Activated naive CD4-positive, alpha-beta T cell treated with anti-CD3 and anti-CD28 coated beads, Interleukin-2, amount 10 ng/mL, durations not matched to agents 7 days and 5 days (primary cell): ENCODE measurements at regions not wholly inside any gene's neighbourhood (a gene's known extent, or its start where the extent isn't known, plus 50 kb on each side); places are given as distances from the start of the nearest gene placed in this dataset.

Experiments used
- CTCF ChIA-PET: fragments of 350-600 bp; sonication (Branson Sonifier 250); formaldehyde crosslinking; loops from one replicate; lab custom pipeline; 2021; ENCODE audit warnings: antibody characterized with exemption; lab: Charles Lee
- DNase-seq: peaks from one replicate; pipeline ENCODE4 v3.0.0-alpha.2; 2020
- H3K27ac Mint-ChIP-seq: one replicate; pipeline ENCODE4 v1.8.0; 2021; ENCODE audit warnings: mild to moderate bottlenecking, moderate library complexity, mixed read lengths
- H3K27me3 Mint-ChIP-seq: one replicate; pipeline ENCODE4 v1.8.0; 2021; ENCODE audit warnings: mild to moderate bottlenecking, mixed read lengths
- H3K36me3 Mint-ChIP-seq: one replicate; pipeline ENCODE4 v1.8.0; 2021; ENCODE audit warnings: mixed read lengths
- H3K4me1 Mint-ChIP-seq: one replicate; pipeline ENCODE4 v1.8.0; 2021; ENCODE audit warnings: mixed read lengths
- H3K4me3 Mint-ChIP-seq: one replicate; pipeline ENCODE4 v1.8.0; 2021; ENCODE audit warnings: mild to moderate bottlenecking, moderate library complexity, mixed read lengths
- H3K9me3 Mint-ChIP-seq: one replicate; pipeline ENCODE4 v1.8.0; 2021; ENCODE audit warnings: mixed read lengths

DNA sequence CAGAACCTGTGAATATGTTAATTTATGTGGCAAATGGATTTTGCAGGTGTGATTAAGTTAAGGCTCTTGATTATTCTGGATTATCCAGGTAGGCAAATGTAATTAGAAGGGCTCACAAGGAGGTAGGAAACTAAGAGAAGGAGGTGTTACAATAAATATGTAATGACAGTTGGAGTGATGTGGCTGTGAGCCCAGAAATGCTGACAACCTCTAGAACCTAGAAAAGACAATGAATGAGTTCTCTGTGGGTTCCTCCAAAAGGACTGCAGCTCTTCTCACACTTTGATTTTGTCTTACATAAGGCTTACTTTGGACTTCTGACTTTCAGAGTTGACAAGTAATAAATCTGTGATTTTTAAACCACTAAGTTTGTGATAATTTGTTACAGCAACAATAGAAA is 406.6 kb upstream of the EPHA7 start:
- DNase-seq = no peak
- no peaks in the 10 kb centered on the region for H3K27me3 Mint-ChIP-seq

DNA sequence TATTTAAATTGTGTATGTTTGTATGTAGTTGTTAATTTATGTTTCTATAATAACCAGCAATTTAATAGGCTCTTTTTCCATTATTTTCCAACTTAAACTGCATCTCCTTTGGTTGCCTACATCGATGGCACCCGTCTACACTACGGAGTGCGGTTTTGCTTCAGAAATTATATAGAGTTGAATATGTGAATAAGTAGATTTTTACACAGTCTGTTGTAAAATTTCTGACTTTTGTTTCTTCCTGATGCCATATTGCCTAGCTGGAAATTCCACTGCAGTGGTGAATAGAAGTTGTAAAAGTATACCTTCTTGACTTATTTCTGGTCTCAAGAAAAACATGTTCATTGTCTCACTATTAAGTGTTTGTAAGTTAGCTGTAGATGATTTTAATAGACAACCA is 404.1 kb upstream of the EPHA7 start:
- CTCF ChIA-PET = no interaction called here
- H3K27ac Mint-ChIP-seq = no peak overlapping the region
- H3K36me3 Mint-ChIP-seq = no peaks in the 10 kb centered on the region
- H3K4me1 Mint-ChIP-seq = no peaks in the 10 kb centered on the region
- H3K9me3 Mint-ChIP-seq = no peaks in the 10 kb centered on the region
- H3K27me3 Mint-ChIP-seq = no peaks in the 10 kb centered on the region
- DNase-seq = no peak
- no peak overlapping the region for H3K4me3 Mint-ChIP-seq

More for the DNA sequence above, 406.6 kb upstream of the EPHA7 start:
- CTCF ChIA-PET = no interaction called here
- H3K4me1 Mint-ChIP-seq = no peaks in the 10 kb centered on the region
- H3K36me3 Mint-ChIP-seq = no peaks in the 10 kb centered on the region
- peaks cover 5% of the 10 kb centered on the region for H3K9me3 Mint-ChIP-seq
- H3K4me3 Mint-ChIP-seq = no peak overlapping the region
- no peak overlapping the region for H3K27ac Mint-ChIP-seq

DNA sequence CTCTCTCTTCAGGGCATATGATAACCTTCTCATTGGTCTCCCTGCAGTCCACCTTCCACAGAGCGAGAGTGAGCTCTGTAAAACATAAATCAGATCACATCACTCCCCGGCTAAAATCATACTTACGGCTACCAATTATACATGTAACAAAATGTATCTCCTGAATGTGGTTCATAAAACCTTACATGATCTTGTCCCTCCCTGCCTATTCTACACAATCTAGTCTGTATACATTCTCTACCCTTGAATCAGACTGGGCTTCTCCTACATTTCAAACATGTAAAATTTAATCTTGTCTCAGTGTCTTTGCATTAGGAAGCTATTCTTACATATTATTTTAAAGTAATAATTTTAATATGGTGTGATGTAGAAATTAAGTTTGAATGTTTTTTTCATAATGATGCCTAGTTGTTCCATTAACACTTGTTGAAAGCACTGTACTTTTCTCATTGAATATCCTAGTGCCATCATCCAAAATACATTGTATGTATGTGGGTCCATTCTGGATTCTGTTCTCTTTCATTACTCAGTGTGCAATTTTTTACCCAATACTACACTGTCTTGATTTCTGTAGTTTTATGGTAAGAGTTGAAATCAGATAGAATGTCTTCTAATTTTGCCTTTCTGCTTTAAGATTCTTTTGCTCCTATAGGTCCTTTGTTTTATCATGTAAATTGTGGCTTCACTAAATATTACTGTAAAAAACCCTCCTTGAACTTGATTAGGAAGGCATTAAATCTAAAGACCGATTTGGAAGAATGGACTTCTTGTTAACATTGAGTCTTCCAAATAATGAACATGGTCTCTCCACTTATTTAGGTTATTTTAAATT is 403.3 kb upstream of the EPHA7 start:
- Mint-ChIP-seq H3K9me3 (no peaks in the 10 kb centered on the region), H3K4me3 (no peak overlapping the region), H3K27me3 (no peaks in the 10 kb centered on the region), H3K36me3 (no peaks in the 10 kb centered on the region), H3K27ac (no peak overlapping the region), H3K4me1 (no peaks in the 10 kb centered on the region)
- CTCF ChIA-PET = no interaction called here
- no peak for DNase-seq

DNA sequence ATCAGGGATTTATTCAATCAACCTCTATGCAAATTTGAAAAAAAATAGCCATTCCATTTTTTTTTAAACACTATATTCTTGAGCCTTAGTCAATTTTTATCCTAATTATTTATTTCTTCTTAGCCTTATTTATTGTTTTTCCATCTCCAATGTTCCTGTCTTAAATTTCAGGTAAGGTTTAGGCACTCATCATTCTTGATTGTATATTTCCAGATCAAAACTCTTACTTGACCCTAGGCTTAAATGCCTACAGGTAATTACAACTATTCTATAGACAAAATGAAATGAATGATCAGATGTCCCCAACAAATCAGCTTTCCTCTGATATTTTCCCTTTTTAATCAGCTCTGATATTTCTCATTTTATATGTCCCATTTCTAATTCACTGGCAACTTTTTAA is 402.6 kb upstream of the EPHA7 start:
- H3K9me3 Mint-ChIP-seq = no peaks in the 10 kb centered on the region
- no peaks in the 10 kb centered on the region for H3K27me3 Mint-ChIP-seq
- no peaks in the 10 kb centered on the region for H3K36me3 Mint-ChIP-seq
- no peak overlapping the region for H3K27ac Mint-ChIP-seq
- no peaks in the 10 kb centered on the region for H3K4me1 Mint-ChIP-seq
- H3K4me3 Mint-ChIP-seq = no peak overlapping the region
- CTCF ChIA-PET = no interaction called here
- DNase-seq = no peak

DNA sequence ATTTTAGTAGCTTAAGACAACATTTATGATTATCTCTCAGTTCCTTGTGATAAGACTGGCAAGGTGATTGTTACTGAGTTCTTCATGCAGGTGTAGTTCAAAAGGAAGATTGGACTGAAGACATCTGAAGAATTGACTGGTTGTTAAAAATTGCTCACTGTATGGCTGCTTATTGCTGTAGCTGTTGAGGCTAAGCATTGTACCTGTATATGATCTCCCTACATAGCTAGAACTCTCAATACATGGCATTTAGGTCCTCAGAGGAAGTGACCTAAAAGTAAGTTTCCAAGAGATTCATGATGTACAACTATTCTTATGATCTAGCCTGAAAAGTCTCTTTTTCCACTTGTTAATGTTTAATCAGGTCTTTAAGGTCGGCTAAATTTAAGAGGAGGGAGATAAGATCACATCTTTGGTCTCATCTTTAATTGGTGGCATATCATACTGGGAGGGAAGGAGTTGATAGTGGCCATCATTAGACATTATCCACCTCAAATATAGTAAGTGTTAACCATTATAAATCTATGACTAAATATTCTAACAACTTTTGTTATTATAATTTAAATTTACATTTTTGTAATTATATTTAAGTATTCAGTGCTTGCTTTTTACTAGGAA is 401.2 kb upstream of the EPHA7 start:
- no peaks in the 10 kb centered on the region for H3K36me3 Mint-ChIP-seq
- no peak for DNase-seq
- H3K4me1 Mint-ChIP-seq = no peaks in the 10 kb centered on the region
- CTCF ChIA-PET = no interaction called here
- no peaks in the 10 kb centered on the region for H3K9me3 Mint-ChIP-seq
- no peak overlapping the region for H3K4me3 Mint-ChIP-seq
- no peaks in the 10 kb centered on the region for H3K27me3 Mint-ChIP-seq
- no peak overlapping the region for H3K27ac Mint-ChIP-seq

DNA sequence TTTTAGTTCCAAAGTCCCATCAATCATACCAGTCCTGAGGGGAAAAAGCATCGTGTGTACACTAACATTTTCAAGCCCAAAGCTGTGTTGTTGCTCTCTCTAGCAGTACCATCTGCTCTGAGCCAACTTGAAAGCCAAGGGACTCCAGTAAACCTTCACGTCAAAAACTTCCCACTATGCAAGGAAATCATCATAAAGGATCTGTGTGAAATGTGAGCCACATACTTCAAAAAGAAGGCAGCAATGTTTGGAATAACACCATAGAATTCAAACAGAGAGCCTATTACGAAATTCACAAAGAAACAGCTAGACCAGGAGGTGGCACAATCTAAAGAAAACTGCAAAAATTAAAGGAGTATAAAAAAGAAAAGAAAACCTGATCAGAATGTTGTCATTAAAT is 399.8 kb upstream of the EPHA7 start:
- Mint-ChIP-seq H3K27ac (no peak overlapping the region), H3K36me3 (no peaks in the 10 kb centered on the region), H3K9me3 (no peaks in the 10 kb centered on the region), H3K4me1 (no peaks in the 10 kb centered on the region), H3K27me3 (no peaks in the 10 kb centered on the region), H3K4me3 (no peak overlapping the region)
- CTCF ChIA-PET = no interaction called here
- DNase-seq = no peak

DNA sequence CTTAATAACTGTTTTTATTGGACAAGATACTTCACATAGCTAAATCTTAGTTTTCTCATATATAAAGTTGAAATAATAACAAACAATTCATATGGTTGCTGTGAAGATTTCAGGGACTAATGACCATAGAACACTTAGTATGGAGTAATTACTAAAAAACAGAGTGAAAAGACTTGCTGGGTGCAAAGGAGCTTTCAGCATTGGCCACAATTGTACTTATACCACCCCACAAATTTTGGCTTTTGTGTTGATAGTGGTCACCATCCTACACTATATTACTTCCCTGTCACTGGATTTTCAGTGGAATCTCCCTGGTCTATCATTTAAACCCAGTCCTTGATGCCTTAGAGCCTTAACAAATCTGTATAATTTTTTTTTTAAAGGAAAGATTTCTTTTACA is 398.6 kb upstream of the EPHA7 start:
- no peak overlapping the region for H3K27ac Mint-ChIP-seq
- H3K9me3 Mint-ChIP-seq = no peaks in the 10 kb centered on the region
- H3K27me3 Mint-ChIP-seq = no peaks in the 10 kb centered on the region
- CTCF ChIA-PET = no interaction called here
- no peaks in the 10 kb centered on the region for H3K4me1 Mint-ChIP-seq
- no peaks in the 10 kb centered on the region for H3K36me3 Mint-ChIP-seq
- DNase-seq = no peak
- H3K4me3 Mint-ChIP-seq = no peak overlapping the region

DNA sequence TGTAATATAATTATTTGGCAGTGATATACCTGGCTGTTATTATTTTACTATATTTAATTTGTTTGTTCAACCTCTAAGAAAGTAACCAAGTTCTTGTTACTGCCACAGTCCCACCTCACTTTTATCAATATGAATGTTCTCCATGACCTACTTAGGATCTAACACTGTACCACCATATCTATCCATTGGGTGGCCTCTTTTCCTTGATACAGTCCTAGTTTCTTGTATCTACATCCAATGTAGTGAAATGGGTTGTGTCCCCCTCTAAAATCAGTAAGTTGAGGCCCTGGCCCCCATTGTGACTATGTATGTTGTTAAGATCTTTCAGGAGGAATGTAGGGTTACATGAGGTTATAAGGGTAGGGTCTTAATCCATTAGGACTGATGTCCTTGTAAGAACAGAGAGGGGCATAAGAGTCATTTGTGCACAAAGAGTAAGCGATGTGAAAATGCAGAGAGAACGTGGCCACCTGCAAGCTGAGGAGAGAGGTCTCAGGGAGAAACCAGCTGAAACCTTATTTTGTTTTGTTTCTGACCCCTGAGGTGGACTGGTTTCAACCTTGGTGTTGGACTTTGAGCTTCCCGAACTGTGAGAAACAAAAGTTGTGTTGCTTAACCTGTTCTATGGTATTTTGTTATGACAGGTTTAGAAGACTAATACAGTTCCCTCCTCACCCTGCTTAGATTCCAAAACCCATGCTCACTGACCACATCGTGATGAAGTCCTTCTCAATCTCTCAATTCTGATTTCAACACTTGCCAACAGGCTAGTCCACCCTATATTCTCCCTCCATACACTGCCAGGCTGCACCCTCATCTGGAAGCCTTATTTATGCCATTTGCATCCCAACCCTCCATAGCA is 387.3 kb upstream of the EPHA7 start:
- peaks cover 5% of the 10 kb centered on the region for H3K9me3 Mint-ChIP-seq
- no peak for DNase-seq
- no peaks in the 10 kb centered on the region for H3K4me1 Mint-ChIP-seq
- H3K36me3 Mint-ChIP-seq = no peaks in the 10 kb centered on the region
- H3K27ac Mint-ChIP-seq = no peak overlapping the region
- no peak overlapping the region for H3K4me3 Mint-ChIP-seq
- CTCF ChIA-PET = no interaction called here
- no peaks in the 10 kb centered on the region for H3K27me3 Mint-ChIP-seq

DNA sequence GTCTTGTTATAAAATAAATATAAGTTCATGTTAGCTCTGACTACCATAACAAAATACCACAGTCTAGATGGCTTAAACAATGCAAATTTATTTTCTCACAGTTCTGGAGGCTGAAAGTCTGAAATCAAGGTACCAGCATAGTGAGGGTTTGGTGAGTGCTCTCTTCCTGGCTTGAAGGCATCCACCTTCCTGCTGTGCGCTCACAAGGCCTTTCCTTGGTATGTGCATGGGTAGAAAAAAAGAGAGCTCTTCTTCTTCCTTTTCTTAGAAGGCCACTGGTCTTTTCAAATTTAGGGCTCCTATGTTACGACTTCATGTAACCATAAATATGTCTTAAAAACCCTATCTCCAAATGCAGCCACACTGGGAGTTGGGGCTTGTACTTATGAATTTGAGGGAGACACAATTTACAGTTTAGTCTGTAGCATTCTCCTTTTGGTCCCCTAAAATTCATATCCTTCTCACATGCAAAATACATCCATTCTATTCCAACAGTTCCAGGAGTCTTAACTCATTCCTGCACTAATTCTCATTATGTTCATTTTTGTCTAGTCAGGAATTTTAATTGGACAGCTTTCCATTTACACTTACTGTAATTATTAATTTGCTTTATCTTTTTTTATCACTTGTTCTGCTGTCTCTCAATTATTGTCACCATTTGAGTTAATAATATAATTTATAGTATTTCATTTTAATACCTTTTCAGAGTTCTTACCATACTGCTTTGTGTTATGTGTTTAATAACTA is 381.9 kb upstream of the EPHA7 start:
- CTCF ChIA-PET = no interaction called here
- H3K9me3 Mint-ChIP-seq = peaks cover 4% of the 10 kb centered on the region
- H3K27me3 Mint-ChIP-seq = no peaks in the 10 kb centered on the region
- no peaks in the 10 kb centered on the region for H3K36me3 Mint-ChIP-seq
- no peak for DNase-seq
- no peak overlapping the region for H3K27ac Mint-ChIP-seq
- H3K4me3 Mint-ChIP-seq = no peak overlapping the region
- no peaks in the 10 kb centered on the region for H3K4me1 Mint-ChIP-seq

DNA sequence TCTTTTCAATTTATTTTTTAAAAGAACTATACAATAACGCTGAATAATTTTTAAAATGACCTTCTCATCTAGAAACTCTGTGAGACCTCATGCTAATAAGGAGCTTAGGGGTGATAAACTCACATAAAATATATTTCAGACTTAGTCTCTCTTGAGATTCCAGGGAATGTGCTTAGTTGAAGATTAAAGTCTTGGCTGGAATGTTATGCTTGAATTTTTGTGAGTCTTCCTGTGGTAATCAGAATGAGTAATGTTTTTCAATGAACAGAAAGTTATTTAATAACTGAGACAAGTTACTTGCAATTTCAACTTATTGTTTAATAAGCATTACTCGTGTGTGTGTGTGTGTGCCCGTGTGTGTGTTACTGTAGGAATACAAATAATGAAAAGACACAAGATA is 379.9 kb upstream of the EPHA7 start:
- peaks cover 4% of the 10 kb centered on the region for H3K9me3 Mint-ChIP-seq
- H3K27ac Mint-ChIP-seq = no peak overlapping the region
- CTCF ChIA-PET = no interaction called here
- H3K27me3 Mint-ChIP-seq = no peaks in the 10 kb centered on the region
- DNase-seq = no peak
- no peak overlapping the region for H3K4me3 Mint-ChIP-seq
- no peaks in the 10 kb centered on the region for H3K36me3 Mint-ChIP-seq
- no peaks in the 10 kb centered on the region for H3K4me1 Mint-ChIP-seq

DNA sequence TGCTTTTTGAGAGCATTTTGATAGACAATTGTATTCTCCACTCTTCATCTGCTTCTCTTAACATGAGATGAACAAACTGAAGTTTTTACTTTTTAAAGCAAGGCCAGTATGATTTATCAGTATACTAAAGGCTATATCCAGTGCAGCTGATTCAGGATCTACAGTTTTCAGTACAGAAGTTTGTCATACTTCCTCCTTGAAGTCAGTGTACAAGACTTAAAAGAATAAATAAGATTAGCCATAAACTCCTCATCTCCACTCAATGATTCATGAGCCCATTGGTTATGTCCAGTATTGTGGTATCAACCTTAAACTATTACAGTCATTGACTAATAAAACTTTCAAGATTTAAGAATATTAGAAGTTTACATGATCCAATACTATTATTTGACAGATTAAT is 374.8 kb upstream of the EPHA7 start:
- CTCF ChIA-PET = no interaction called here
- Mint-ChIP-seq H3K27ac (no peak overlapping the region), H3K9me3 (peaks cover 4% of the 10 kb centered on the region), H3K36me3 (no peaks in the 10 kb centered on the region), H3K27me3 (no peaks in the 10 kb centered on the region), H3K4me3 (no peak overlapping the region), H3K4me1 (no peaks in the 10 kb centered on the region)
- DNase-seq = no peak

DNA sequence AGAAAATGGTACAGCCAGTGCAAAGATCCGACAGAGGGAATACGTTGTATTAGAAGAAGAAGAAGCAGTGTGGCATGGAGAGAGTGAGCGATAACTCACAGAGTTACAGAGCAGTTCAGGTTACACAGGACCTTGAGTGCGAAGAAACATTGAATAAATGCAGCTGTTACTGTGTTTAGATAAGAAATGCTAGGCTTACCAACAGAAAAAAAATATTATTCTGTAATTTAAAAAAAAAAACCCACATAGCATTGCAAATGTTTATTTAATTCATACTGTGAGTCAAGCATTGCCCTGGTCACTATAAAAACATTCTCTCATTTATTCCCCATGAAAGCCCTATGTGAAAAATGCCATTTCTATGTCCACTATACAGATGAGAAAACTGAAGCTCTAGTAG is 373.4 kb upstream of the EPHA7 start:
- H3K27ac Mint-ChIP-seq = no peak overlapping the region
- CTCF ChIA-PET = no interaction called here
- H3K36me3 Mint-ChIP-seq = no peaks in the 10 kb centered on the region

DNA sequence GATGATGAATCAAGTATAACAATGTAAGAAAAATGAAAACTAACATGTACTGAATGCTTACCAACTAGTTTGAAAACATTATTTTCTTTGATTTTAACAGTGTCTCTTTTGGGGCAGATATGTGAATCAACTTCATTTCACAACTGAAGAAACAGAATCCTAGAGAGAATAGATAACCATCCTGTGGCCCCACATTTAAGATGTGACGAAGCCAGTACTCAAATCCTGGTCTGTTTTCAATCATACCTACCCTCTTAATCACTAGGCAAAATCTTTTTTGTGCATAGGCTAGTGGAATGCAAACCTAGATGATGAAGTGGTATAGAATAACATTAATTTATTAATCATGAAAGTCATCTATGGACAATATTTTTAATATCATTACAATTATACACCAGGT is 371.6 kb upstream of the EPHA7 start:
- Mint-ChIP-seq H3K27me3 (no peaks in the 10 kb centered on the region), H3K27ac (no peak overlapping the region), H3K4me3 (no peak overlapping the region), H3K36me3 (no peaks in the 10 kb centered on the region), H3K4me1 (no peaks in the 10 kb centered on the region), H3K9me3 (peaks cover 6% of the 10 kb centered on the region)
- DNase-seq = no peak
- CTCF ChIA-PET = no interaction called here

More for the DNA sequence above, 373.4 kb upstream of the EPHA7 start:
- Mint-ChIP-seq H3K4me1 (no peaks in the 10 kb centered on the region), H3K4me3 (no peak overlapping the region), H3K27me3 (no peaks in the 10 kb centered on the region), H3K9me3 (peaks cover 6% of the 10 kb centered on the region)
- DNase-seq = no peak

DNA sequence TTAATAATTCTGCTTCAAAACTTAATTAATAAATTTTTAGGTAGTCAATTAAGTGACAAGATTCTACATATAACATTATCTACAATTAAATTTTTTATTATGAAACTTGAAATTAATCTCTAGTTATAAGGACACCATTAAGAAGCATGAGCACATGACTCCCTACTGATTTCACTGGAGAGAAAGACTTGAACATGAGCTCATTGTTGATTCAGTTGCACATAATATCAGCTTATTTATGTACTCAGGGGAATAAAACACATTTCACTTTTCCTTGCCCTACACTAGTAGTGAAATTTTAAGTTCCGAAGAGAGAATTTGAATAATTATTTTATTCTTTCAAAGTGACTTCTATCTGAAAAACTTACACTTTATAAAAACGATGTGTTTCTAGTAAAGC is 370.2 kb upstream of the EPHA7 start:
- no peak overlapping the region for H3K27ac Mint-ChIP-seq
- no peaks in the 10 kb centered on the region for H3K4me1 Mint-ChIP-seq
- no peak for DNase-seq
- H3K9me3 Mint-ChIP-seq = peaks cover 5% of the 10 kb centered on the region
- CTCF ChIA-PET = no interaction called here
- H3K27me3 Mint-ChIP-seq = no peaks in the 10 kb centered on the region
- H3K36me3 Mint-ChIP-seq = no peaks in the 10 kb centered on the region
- H3K4me3 Mint-ChIP-seq = no peak overlapping the region
